ENCODE measurements at regions not wholly inside any gene's neighbourhood (a gene's known extent, or its start where the extent isn't known, plus 50 kb on each side); places are given as distances from the start of the nearest gene placed in this dataset.
"Not testable (repeated sequence)": the region's sequence is repeated elsewhere in the genome, so short reads cannot be mapped to it uniquely, and the experiment has no call there.

GRCh38 chr10:9036711-9037204, 982.3 kb downstream of the GATA3 start:
- no peak for DNase-seq (ENCODE audit: low spot score)

- DNase-seq (ENCODE audit: low spot score), result no peak
Observed at GRCh38 chr10:9038146-9038714, 983.7 kb downstream of the GATA3 start.

GRCh38 chr10:9043466-9043865, 989.0 kb downstream of the GATA3 start:
- no peak for DNase-seq (ENCODE audit: low spot score)

GRCh38 chr10:9045311-9045710, 990.8 kb downstream of the GATA3 start:
- no peak for DNase-seq (ENCODE audit: low spot score)

GRCh38 chr10:9051328-9051974, 997.0 kb downstream of the GATA3 start:
- DNase-seq (ENCODE audit: low spot score), result no peak

GRCh38 chr10:9052767-9053166, 998.3 kb downstream of the GATA3 start:
- DNase-seq (ENCODE audit: low spot score), result no peak

DNA sequence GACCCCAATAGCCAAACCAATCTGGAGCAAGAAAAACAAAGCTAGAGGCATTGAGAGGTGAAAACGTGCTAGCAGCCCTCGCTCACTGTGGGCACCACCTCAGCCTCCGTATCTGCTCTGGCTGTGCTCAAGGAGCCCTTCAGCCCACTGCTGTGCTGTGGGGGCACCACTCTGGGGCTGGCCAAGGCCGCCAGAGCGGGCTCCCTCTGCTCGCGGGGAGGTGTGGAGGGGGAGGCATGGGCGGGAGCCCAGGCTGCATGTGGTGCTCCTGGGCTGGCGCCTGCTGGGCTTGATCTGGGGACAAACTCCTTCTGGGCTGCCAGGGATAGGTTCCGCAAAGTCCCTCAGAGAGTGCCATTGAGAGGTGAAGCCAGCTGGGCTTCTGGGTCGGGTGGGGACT, 1002.0 kb downstream of the GATA3 start:
- DNase-seq (ENCODE audit: low spot score), result no peak

DNA sequence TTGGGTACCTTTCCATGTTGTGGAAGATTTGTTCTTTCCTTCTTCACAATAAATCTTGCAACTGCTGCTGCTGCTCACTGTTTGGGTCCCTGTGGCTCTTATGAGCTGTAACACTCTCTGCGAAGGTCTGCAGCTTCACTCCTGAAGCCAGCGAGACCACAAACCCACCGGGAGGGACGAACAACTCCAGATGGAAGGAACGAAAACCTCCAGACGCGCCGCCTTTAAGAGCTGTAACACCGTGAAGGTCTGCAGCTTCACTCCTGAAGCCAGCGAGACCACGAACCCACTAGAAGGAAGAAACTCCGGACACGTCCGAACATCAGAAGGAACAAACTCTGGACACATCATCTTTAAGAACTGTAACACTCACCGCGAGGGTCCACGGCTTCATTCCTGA, 1002.8 kb downstream of the GATA3 start:
- not testable (repeated sequence) for DNase-seq (ENCODE audit: low spot score)

GRCh38 chr10:9060314-9060713, 1005.8 kb downstream of the GATA3 start:
- no peak for DNase-seq (ENCODE audit: low spot score)

GRCh38 chr10:9061871-9062270, 1007.4 kb downstream of the GATA3 start:
- no peak for DNase-seq (ENCODE audit: low spot score)

GRCh38 chr10:9066152-9066551, 1011.7 kb downstream of the GATA3 start:
- DNase-seq (ENCODE audit: low spot score), result no peak

GRCh38 chr10:9068003-9068402, 1013.5 kb downstream of the GATA3 start:
- no peak for DNase-seq (ENCODE audit: low spot score)

GRCh38 chr10:9069136-9069535, 1014.6 kb downstream of the GATA3 start:
- no peak for DNase-seq (ENCODE audit: low spot score)

DNA sequence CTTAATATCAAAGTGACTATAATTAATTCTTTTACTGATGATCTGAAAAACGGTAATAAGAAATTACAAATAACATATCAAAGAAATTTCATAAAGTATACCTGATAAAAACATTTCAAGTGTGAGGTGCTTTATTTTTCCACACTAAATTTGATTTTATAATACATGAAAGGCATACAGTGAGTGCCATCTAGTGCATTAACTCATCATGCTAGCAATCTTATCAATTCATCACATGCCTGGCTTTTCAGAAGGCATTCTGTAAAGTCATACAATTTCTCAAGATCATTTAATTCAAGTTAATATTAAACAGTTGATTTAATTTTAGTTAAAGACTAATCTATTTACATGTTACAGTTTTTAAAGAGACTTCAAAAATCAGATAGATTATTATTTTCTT, 1020.9 kb downstream of the GATA3 start:
- no peak for DNase-seq (ENCODE audit: low spot score)

DNA sequence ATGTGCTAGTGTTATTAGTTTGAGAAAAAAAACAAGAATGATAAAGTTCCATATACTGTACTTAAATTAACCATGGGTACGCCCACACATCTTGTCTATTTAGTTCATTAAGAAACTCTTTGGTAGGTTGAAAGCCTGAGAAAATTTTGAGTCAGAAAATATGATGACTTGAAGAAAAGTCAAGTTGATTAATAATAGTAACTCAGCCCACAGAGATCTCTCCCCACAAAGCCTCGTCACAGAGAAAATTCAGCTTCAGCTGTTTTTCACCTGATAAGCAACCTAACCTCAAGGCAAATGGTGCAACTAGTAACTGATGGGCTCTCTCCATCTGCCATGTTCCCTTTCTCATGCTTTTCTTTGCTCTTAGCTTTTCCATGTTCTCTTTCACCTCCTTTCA, 1021.6 kb downstream of the GATA3 start:
- DNase-seq (ENCODE audit: low spot score), result no peak

DNA sequence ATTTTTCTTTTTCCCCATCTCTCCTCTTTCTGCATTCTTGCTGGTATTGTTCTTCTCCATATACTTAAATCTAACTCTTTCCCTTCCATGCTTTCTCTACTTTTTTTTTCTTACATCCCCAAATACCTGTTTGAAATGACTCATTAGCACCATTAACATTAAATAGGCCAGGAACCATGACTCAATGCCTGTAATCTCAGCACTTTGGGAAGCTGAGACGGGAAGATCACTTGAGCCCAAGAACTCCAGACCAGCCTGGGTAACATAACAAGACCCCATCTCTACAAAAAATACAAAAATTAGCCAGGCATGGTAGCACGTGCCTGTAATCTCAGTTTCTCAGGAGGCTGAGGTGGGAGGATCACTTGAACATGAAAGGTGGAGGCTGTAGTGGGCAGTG, 1026.8 kb downstream of the GATA3 start:
- no peak for DNase-seq (ENCODE audit: low spot score)

DNA sequence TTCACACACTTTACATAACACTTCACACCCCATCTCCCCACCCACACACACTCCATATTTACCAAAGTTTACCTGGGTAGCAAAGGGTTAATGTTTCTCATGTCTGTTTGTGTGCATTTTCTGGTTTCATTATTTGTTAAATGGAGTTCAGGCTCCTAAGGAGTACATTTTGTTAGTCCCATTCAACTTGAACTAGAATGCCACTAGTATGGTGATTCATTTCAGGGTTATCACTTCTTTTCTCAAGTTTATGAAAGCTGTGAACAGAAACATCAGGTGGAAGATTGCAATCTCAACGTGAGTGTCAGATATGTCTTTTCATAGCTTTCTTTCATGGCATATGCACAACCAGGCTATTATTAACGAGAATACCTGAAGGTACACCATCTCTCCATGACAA, 1027.5 kb downstream of the GATA3 start:
- no peak for DNase-seq (ENCODE audit: low spot score)

DNA sequence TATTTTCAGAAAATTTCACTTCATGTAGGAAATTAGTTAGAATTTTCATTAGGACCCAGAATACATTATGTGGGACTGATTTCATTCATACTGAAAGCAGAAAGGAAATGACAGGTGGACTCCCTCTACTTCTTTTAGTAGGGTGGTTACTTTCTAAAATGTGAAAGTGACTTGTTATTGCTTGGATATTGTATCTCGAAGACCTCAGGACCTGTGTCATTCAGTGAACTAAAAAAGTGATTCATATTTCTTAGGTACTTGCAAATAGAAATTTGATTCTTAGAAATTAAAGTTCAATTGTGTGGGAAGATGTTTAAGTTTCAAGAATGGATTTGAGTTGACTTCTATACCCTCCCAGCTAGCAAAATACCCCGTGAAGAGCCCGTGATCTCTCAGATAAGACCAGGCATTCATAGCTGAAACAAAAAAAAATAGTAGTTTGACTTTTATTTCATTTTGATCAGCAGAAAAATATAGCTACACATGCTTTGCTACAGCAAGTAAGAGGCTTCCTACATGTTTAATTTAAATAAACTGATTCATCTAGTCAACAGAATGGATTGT, 1037.1 kb downstream of the GATA3 start:
- no peak for DNase-seq (ENCODE audit: low spot score)

DNA sequence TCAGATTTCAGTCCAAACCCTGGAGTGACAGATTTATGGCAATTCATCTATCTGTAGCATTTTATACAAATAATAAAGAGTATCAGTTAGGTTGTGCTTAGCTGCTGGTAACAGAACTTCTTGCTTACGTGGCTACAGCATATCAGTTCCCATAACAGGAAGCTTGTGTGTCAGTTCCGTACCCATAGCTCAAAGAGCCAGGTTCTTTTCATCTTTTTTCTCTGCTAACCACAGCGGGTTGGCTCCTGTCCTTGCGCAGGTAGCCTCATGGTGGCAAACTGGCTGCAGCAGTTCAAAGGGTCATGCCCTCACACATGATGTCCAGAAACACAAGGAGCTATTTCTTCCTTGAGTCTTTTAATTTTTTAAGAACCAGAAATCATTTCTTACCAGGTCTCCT, 1041.8 kb downstream of the GATA3 start:
- DNase-seq (ENCODE audit: low spot score), result no peak

- DNase-seq (ENCODE audit: low spot score), result no peak
Observed at GRCh38 chr10:9097206-9097990, 1042.9 kb downstream of the GATA3 start.

- no peak for DNase-seq (ENCODE audit: low spot score)
Observed at GRCh38 chr10:9097991-9098306, 1043.5 kb downstream of the GATA3 start.

GRCh38 chr10:9102026-9102425, 1047.5 kb downstream of the GATA3 start:
- DNase-seq (ENCODE audit: low spot score), result no peak

DNA sequence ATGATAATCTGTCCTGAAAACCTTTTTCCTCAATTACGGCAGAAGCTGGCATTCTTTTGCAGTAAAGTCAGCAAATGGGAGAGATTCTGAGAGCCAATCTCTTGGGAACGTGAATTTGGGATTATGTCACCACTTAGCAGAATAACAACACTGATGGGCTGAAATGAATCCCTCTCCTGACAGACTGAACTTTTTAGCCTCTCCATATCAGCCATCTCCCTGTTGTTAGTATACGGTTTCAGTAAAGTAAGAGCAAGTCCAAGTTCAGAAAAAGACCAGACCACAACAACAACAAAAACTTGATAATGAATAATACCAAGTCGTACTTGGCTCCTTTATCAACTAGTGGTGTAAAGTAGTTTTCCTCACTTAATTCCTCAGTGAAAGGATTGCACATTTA, 1048.8 kb downstream of the GATA3 start:
- DNase-seq (ENCODE audit: low spot score), result no peak

All from COLO829 (cell line).